ENCODE measurements at regions not wholly inside any gene's neighbourhood (a gene's known extent, or its start where the extent isn't known, plus 50 kb on each side); places are given as distances from the start of the nearest gene placed in this dataset.
"Not testable (repeated sequence)": the region's sequence is repeated elsewhere in the genome, so short reads cannot be mapped to it uniquely, and the experiment has no call there.

GRCh38 chr4:124427095-124427767 is 285.3 kb downstream of the ANKRD50 start:
- no peak for DNase-seq (ENCODE audit: low read depth)

GRCh38 chr4:124428648-124429047 is 283.9 kb downstream of the ANKRD50 start:
- DNase-seq (ENCODE audit: low read depth): no peak

- DNase-seq (ENCODE audit: low read depth): no peak
Observed at GRCh38 chr4:124429746-124430250, 282.7 kb downstream of the ANKRD50 start.

- DNase-seq (ENCODE audit: low read depth): no peak
Observed at GRCh38 chr4:124431653-124432192, 280.8 kb downstream of the ANKRD50 start.

GRCh38 chr4:124432500-124432899 is 280.0 kb downstream of the ANKRD50 start:
- no peak for DNase-seq (ENCODE audit: low read depth)

GRCh38 chr4:124433044-124433443 is 279.5 kb downstream of the ANKRD50 start:
- no peak for DNase-seq (ENCODE audit: low read depth)

- DNase-seq (ENCODE audit: low read depth): no peak
Observed at GRCh38 chr4:124433500-124433899, 279.0 kb downstream of the ANKRD50 start.

GRCh38 chr4:124435274-124435950 is 277.1 kb downstream of the ANKRD50 start:
- no peak for DNase-seq (ENCODE audit: low read depth)

GRCh38 chr4:124437853-124438495 is 274.6 kb downstream of the ANKRD50 start:
- DNase-seq (ENCODE audit: low read depth): no peak

- DNase-seq (ENCODE audit: low read depth): no peak
Observed at GRCh38 chr4:124445071-124445470, 267.5 kb downstream of the ANKRD50 start.

GRCh38 chr4:124449881-124450280 is 262.7 kb downstream of the ANKRD50 start:
- no peak for DNase-seq (ENCODE audit: low read depth)

GRCh38 chr4:124450851-124451250 is 261.7 kb downstream of the ANKRD50 start:
- no peak for DNase-seq (ENCODE audit: low read depth)

GRCh38 chr4:124454772-124455270 is 257.7 kb downstream of the ANKRD50 start:
- DNase-seq (ENCODE audit: low read depth): no peak

- no peak for DNase-seq (ENCODE audit: low read depth)
Observed at GRCh38 chr4:124455671-124456070, 256.9 kb downstream of the ANKRD50 start.

- no peak for DNase-seq (ENCODE audit: low read depth)
Observed at GRCh38 chr4:124459196-124459940, 253.2 kb downstream of the ANKRD50 start.

GRCh38 chr4:124459941-124460310 is 252.6 kb downstream of the ANKRD50 start:
- DNase-seq (ENCODE audit: low read depth): no peak

- not testable (repeated sequence) for DNase-seq (ENCODE audit: low read depth)
Observed at GRCh38 chr4:124461592-124461991, 250.9 kb downstream of the ANKRD50 start.

- DNase-seq (ENCODE audit: low read depth): no peak
Observed at GRCh38 chr4:124462954-124463828, 249.3 kb downstream of the ANKRD50 start.

GRCh38 chr4:124464836-124465235 is 247.7 kb downstream of the ANKRD50 start:
- DNase-seq (ENCODE audit: low read depth): no peak

- DNase-seq (ENCODE audit: low read depth): no peak
Observed at GRCh38 chr4:124468360-124468759, 244.2 kb downstream of the ANKRD50 start.

GRCh38 chr4:124469981-124470380 is 242.6 kb downstream of the ANKRD50 start:
- DNase-seq (ENCODE audit: low read depth): no peak

Data from CMK (cell line).